ENCODE measurements at regions not wholly inside any gene's neighbourhood (a gene's known extent, or its start where the extent isn't known, plus 50 kb on each side); places are given as distances from the start of the nearest gene placed in this dataset.

GRCh38 chr2:133654949-133655348 lies 86.7 kb upstream of the NCKAP5 start:
- no peak for TF ChIP-seq ZNF274 (IDR thresholded peaks at IDR 0.05; ENCODE audit: low read depth, low read length)
- no peak overlapping the region for H3K4me3 ChIP-seq (ENCODE audit: low read length)

GRCh38 chr2:133655610-133656009 lies 87.3 kb upstream of the NCKAP5 start:
- no peak overlapping the region for H3K4me3 ChIP-seq (ENCODE audit: low read length)
- no peak for TF ChIP-seq ZNF274 (IDR thresholded peaks at IDR 0.05; ENCODE audit: low read depth, low read length)

GRCh38 chr2:133657591-133657990 lies 89.3 kb upstream of the NCKAP5 start:
- TF ChIP-seq ZNF274 (IDR thresholded peaks at IDR 0.05; ENCODE audit: low read depth, low read length), result no peak
- no peak overlapping the region for H3K4me3 ChIP-seq (ENCODE audit: low read length)

- no peak overlapping the region for H3K4me3 ChIP-seq (ENCODE audit: low read length)
- no peak for TF ChIP-seq ZNF274 (IDR thresholded peaks at IDR 0.05; ENCODE audit: low read depth, low read length)
These were observed 90.0 kb upstream of the NCKAP5 start for GRCh38 chr2:133658020-133658903.

GRCh38 chr2:133660510-133660909 lies 92.2 kb upstream of the NCKAP5 start:
- H3K4me3 ChIP-seq (ENCODE audit: low read length), result no peak overlapping the region
- TF ChIP-seq ZNF274 (IDR thresholded peaks at IDR 0.05; ENCODE audit: low read depth, low read length), result no peak

GRCh38 chr2:133661392-133661791 lies 93.1 kb upstream of the NCKAP5 start:
- no peak for TF ChIP-seq ZNF274 (IDR thresholded peaks at IDR 0.05; ENCODE audit: low read depth, low read length)
- H3K4me3 ChIP-seq (ENCODE audit: low read length), result no peak overlapping the region

DNA sequence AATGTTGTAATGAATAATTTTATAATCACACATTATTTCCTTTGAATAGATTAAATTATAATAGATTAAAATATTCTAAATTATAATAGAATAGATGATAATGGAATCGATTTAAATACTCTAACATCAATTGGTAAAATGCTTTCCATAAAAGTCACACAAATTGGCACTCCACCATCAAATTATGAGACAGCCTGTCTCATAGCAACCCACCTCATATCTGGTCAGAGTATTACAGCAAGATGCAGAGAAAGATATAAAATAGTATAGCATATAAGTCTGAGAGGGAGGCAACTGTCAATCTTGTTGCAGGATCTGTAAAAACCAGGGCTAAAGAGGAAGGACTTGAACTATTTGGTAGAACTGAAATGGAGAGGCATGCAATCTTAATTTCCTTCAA lies 98.4 kb upstream of the NCKAP5 start:
- no peak for TF ChIP-seq ZNF274 (IDR thresholded peaks at IDR 0.05; ENCODE audit: low read depth, low read length)
- no peak overlapping the region for H3K4me3 ChIP-seq (ENCODE audit: low read length)

- no peak overlapping the region for H3K4me3 ChIP-seq (ENCODE audit: low read length)
- no peak for TF ChIP-seq ZNF274 (IDR thresholded peaks at IDR 0.05; ENCODE audit: low read depth, low read length)
These were observed 98.8 kb upstream of the NCKAP5 start for GRCh38 chr2:133667085-133667484.

GRCh38 chr2:133667968-133668367 lies 99.7 kb upstream of the NCKAP5 start:
- H3K4me3 ChIP-seq (ENCODE audit: low read length), result no peak overlapping the region
- TF ChIP-seq ZNF274 (IDR thresholded peaks at IDR 0.05; ENCODE audit: low read depth, low read length), result no peak

DNA sequence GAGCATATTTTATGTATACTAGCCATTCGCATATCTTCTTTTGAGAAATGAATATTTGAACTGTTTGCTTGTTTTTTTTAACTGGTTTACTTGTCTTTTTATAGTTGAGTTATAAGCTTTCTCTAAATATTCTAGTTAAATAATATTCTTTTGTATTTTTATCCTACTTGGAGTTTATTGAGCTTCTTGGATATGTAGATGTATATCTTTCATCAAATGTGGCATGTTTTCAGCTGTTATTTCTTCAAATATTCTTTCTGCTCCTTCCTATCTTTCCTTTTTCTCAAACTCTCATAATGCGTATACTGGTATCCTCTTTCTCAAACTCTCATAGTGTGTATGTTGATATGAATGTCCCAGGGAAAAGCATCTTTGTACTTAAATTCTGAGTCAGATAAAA lies 100.3 kb upstream of the NCKAP5 start:
- no peak for TF ChIP-seq ZNF274 (IDR thresholded peaks at IDR 0.05; ENCODE audit: low read depth, low read length)

DNA sequence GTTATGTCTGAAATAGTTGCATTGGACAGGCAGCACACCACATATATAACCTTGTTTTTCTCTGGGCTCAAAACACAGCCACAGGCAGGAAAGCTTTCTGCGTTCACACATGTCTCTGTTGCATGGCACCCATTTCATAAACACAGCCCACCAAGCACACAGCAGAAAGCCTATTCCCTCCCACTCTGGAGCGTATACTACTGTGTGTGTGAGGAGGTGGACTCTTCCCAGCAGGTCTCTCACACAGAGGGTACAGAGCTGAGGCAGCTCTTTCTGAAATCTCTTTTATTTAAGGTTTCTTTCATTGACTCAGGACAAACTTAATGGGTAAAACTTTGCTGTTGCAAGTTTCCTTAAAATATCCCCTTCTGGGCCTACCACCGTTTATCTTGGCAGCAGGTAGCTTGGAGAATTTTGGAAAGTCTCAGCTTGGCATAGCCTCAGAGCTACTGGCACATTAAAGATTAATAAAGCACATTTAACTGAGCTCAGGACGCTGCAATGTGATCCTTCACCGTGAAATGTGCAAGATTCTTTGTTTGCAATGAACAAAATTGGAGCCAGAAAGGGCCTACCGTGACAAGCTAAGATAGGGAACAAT lies 105.1 kb upstream of the NCKAP5 start:
- H3K4me3 ChIP-seq (ENCODE audit: low read length), result no peak overlapping the region
- TF ChIP-seq ZNF274 (IDR thresholded peaks at IDR 0.05; ENCODE audit: low read depth, low read length), result no peak

More for the DNA sequence above, 100.3 kb upstream of the NCKAP5 start:
- no peak overlapping the region for H3K4me3 ChIP-seq (ENCODE audit: low read length)

- no peak for TF ChIP-seq ZNF274 (IDR thresholded peaks at IDR 0.05; ENCODE audit: low read depth, low read length)
- H3K4me3 ChIP-seq (ENCODE audit: low read length), result no peak overlapping the region
These were observed 105.8 kb upstream of the NCKAP5 start for GRCh38 chr2:133674066-133674432.

GRCh38 chr2:133674433-133675331 lies 106.4 kb upstream of the NCKAP5 start:
- no peak overlapping the region for H3K4me3 ChIP-seq (ENCODE audit: low read length)
- no peak for TF ChIP-seq ZNF274 (IDR thresholded peaks at IDR 0.05; ENCODE audit: low read depth, low read length)

DNA sequence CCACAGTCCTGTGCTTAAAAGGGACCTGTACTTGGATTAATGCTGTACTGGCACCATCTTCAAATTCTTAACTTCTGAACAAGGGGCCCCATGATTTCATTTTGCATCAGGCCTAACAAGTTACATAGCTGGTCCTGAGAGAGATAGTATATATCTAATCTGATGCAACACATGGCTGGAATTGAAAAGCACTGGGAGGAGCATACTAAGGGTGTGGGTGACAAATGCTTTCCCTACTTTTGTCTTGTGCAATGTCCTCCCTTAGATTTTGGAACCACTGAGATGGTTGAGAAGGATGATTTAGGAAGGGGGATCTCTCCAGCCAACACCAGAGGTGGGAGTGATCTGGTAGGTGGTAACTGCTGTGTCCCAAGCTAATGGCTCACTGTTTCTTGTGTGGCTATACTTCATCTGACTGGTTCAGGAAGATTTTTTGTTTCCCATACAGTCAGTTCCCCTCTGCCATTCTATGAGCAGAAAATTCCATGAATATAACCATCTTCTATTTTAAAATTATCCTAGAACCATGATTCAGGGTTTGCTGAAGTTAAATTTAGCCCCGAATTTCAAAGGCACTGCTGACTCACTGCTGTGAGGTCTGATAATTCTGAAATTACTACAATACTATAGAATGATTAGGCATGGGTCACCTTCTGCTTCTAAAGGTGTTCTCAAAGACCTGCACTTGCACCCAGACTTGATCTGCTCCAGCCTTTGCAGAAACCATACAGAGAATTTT lies 108.3 kb upstream of the NCKAP5 start:
- TF ChIP-seq ZNF274 (IDR thresholded peaks at IDR 0.05; ENCODE audit: low read depth, low read length), result no peak
- H3K4me3 ChIP-seq (ENCODE audit: low read length), result no peak overlapping the region

All from GM08714 (cell line).